ENCODE measurements at regions not wholly inside any gene's neighbourhood (a gene's known extent, or its start where the extent isn't known, plus 50 kb on each side); places are given as distances from the start of the nearest gene placed in this dataset.

GRCh38 chr13:27847669-27848068 lies 55.4 kb downstream of the GSX1 start:
- no peaks in the 10 kb centered on the region for H3K36me3 Mint-ChIP-seq (ENCODE audit: low read depth)
- H3K4me1 Mint-ChIP-seq (ENCODE audit: low read depth): no peaks in the 10 kb centered on the region
- no peak overlapping the region for H3K4me3 Mint-ChIP-seq
- H3K27me3 Mint-ChIP-seq: peaks cover 36% of the 10 kb centered on the region
- no peak overlapping the region for H3K27ac Mint-ChIP-seq
- intact Hi-C loops (cut with micrococcal nuclease): no loop called here
- no peaks in the 10 kb centered on the region for H3K9me3 Mint-ChIP-seq

- no peak overlapping the region for H3K27ac Mint-ChIP-seq
Measured at GRCh38 chr13:27851096-27851850, 59.0 kb downstream of the GSX1 start.

GRCh38 chr13:27852491-27852890 lies 60.2 kb downstream of the GSX1 start:
- no peak overlapping the region for H3K4me3 Mint-ChIP-seq
- H3K36me3 Mint-ChIP-seq (ENCODE audit: low read depth): no peaks in the 10 kb centered on the region
- H3K4me1 Mint-ChIP-seq (ENCODE audit: low read depth): peaks cover 4% of the 10 kb centered on the region
- no peak overlapping the region for H3K27ac Mint-ChIP-seq
- intact Hi-C loops (cut with micrococcal nuclease): no loop called here
- H3K27me3 Mint-ChIP-seq: peaks cover 34% of the 10 kb centered on the region
- no peaks in the 10 kb centered on the region for H3K9me3 Mint-ChIP-seq

More at GRCh38 chr13:27851096-27851850, 59.0 kb downstream of the GSX1 start:
- Mint-ChIP-seq H3K9me3 (no peaks in the 10 kb centered on the region), H3K4me1 (ENCODE audit: low read depth) (no peaks in the 10 kb centered on the region), H3K36me3 (ENCODE audit: low read depth) (no peaks in the 10 kb centered on the region), H3K27me3 (peaks cover 37% of the 10 kb centered on the region), H3K4me3 (no peak overlapping the region)
- intact Hi-C loops (cut with micrococcal nuclease): no loop called here

GRCh38 chr13:27853335-27853734 lies 61.1 kb downstream of the GSX1 start:
- H3K4me3 Mint-ChIP-seq: no peak overlapping the region
- no peak overlapping the region for H3K27ac Mint-ChIP-seq
- intact Hi-C loops (cut with micrococcal nuclease): no loop called here
- peaks cover 4% of the 10 kb centered on the region for H3K4me1 Mint-ChIP-seq (ENCODE audit: low read depth)
- H3K9me3 Mint-ChIP-seq: no peaks in the 10 kb centered on the region
- peaks cover 33% of the 10 kb centered on the region for H3K27me3 Mint-ChIP-seq
- no peaks in the 10 kb centered on the region for H3K36me3 Mint-ChIP-seq (ENCODE audit: low read depth)

- Mint-ChIP-seq H3K9me3 (no peaks in the 10 kb centered on the region), H3K27ac (no peak overlapping the region), H3K4me1 (ENCODE audit: low read depth) (peaks cover 4% of the 10 kb centered on the region), H3K27me3 (peaks cover 29% of the 10 kb centered on the region), H3K4me3 (no peak overlapping the region), H3K36me3 (ENCODE audit: low read depth) (no peaks in the 10 kb centered on the region)
- intact Hi-C loops (cut with micrococcal nuclease): no loop called here
Measured at GRCh38 chr13:27853861-27854260, 61.6 kb downstream of the GSX1 start.

GRCh38 chr13:27854606-27855005 lies 62.3 kb downstream of the GSX1 start:
- no peaks in the 10 kb centered on the region for H3K9me3 Mint-ChIP-seq
- H3K4me3 Mint-ChIP-seq: no peak overlapping the region
- H3K27me3 Mint-ChIP-seq: peaks cover 27% of the 10 kb centered on the region
- H3K4me1 Mint-ChIP-seq (ENCODE audit: low read depth): peaks cover 4% of the 10 kb centered on the region
- intact Hi-C loops (cut with micrococcal nuclease): no loop called here
- H3K27ac Mint-ChIP-seq: no peak overlapping the region
- no peaks in the 10 kb centered on the region for H3K36me3 Mint-ChIP-seq (ENCODE audit: low read depth)

- Mint-ChIP-seq H3K4me3 (no peak overlapping the region), H3K27me3 (peaks cover 24% of the 10 kb centered on the region), H3K27ac (no peak overlapping the region), H3K9me3 (no peaks in the 10 kb centered on the region), H3K36me3 (ENCODE audit: low read depth) (no peaks in the 10 kb centered on the region), H3K4me1 (ENCODE audit: low read depth) (peaks cover 4% of the 10 kb centered on the region)
- intact Hi-C loops (cut with micrococcal nuclease): no loop called here
Measured at GRCh38 chr13:27855381-27855780, 63.1 kb downstream of the GSX1 start.

GRCh38 chr13:27857282-27857681 lies 62.5 kb upstream of the PDX1 start:
- Mint-ChIP-seq H3K36me3 (ENCODE audit: low read depth) (no peaks in the 10 kb centered on the region), H3K27me3 (peaks cover 28% of the 10 kb centered on the region)

GRCh38 chr13:27858046-27858445 lies 61.8 kb upstream of the PDX1 start:
- H3K36me3 Mint-ChIP-seq (ENCODE audit: low read depth): no peaks in the 10 kb centered on the region
- no peak overlapping the region for H3K27ac Mint-ChIP-seq
- intact Hi-C loops (cut with micrococcal nuclease): no loop called here
- peaks cover 4% of the 10 kb centered on the region for H3K4me1 Mint-ChIP-seq (ENCODE audit: low read depth)
- no peaks in the 10 kb centered on the region for H3K9me3 Mint-ChIP-seq
- peaks cover 31% of the 10 kb centered on the region for H3K27me3 Mint-ChIP-seq
- H3K4me3 Mint-ChIP-seq: no peak overlapping the region

More at GRCh38 chr13:27857282-27857681, 62.5 kb upstream of the PDX1 start:
- Mint-ChIP-seq H3K9me3 (no peaks in the 10 kb centered on the region), H3K4me1 (ENCODE audit: low read depth) (peaks cover 4% of the 10 kb centered on the region), H3K4me3 (no peak overlapping the region), H3K27ac (no peak overlapping the region)
- intact Hi-C loops (cut with micrococcal nuclease): no loop called here

- peaks cover 35% of the 10 kb centered on the region for H3K27me3 Mint-ChIP-seq
- intact Hi-C loops (cut with micrococcal nuclease): no loop called here
- H3K27ac Mint-ChIP-seq: no peak overlapping the region
- no peak overlapping the region for H3K4me3 Mint-ChIP-seq
- peaks cover 4% of the 10 kb centered on the region for H3K4me1 Mint-ChIP-seq (ENCODE audit: low read depth)
- no peaks in the 10 kb centered on the region for H3K36me3 Mint-ChIP-seq (ENCODE audit: low read depth)
- no peaks in the 10 kb centered on the region for H3K9me3 Mint-ChIP-seq
Measured at GRCh38 chr13:27860743-27861142, 59.1 kb upstream of the PDX1 start.

- Mint-ChIP-seq H3K27ac (no peak overlapping the region), H3K4me1 (ENCODE audit: low read depth) (peaks cover 4% of the 10 kb centered on the region), H3K27me3 (peaks cover 35% of the 10 kb centered on the region), H3K9me3 (no peaks in the 10 kb centered on the region), H3K4me3 (no peak overlapping the region), H3K36me3 (ENCODE audit: low read depth) (no peaks in the 10 kb centered on the region)
- intact Hi-C loops (cut with micrococcal nuclease): no loop called here
Measured at GRCh38 chr13:27861165-27861564, 58.6 kb upstream of the PDX1 start.

- intact Hi-C loops (cut with micrococcal nuclease): loop anchor here (1.0 kb wide), 1 partner anchor 84 kb away; no protein-coding TSS in a partner anchor
- Mint-ChIP-seq H3K27me3 (peaks cover 34% of the 10 kb centered on the region), H3K27ac (no peak overlapping the region), H3K9me3 (no peaks in the 10 kb centered on the region), H3K4me3 (no peak overlapping the region), H3K4me1 (ENCODE audit: low read depth) (no peaks in the 10 kb centered on the region), H3K36me3 (ENCODE audit: low read depth) (no peaks in the 10 kb centered on the region)
Measured at GRCh38 chr13:27868641-27869435, 51.0 kb upstream of the PDX1 start.

- no peaks in the 10 kb centered on the region for H3K9me3 Mint-ChIP-seq
- no peaks in the 10 kb centered on the region for H3K4me1 Mint-ChIP-seq (ENCODE audit: low read depth)
- no peaks in the 10 kb centered on the region for H3K36me3 Mint-ChIP-seq (ENCODE audit: low read depth)
- peaks cover 29% of the 10 kb centered on the region for H3K27me3 Mint-ChIP-seq
- intact Hi-C loops (cut with micrococcal nuclease): loop anchor here (1.0 kb wide), 1 partner anchor 84 kb away; no protein-coding TSS in a partner anchor
- no peak overlapping the region for H3K4me3 Mint-ChIP-seq
- no peak overlapping the region for H3K27ac Mint-ChIP-seq
Measured at GRCh38 chr13:27869436-27870095, 50.2 kb upstream of the PDX1 start.
